ENCODE measurements at regions not wholly inside any gene's neighbourhood (a gene's known extent, or its start where the extent isn't known, plus 50 kb on each side); places are given as distances from the start of the nearest gene placed in this dataset.

DNA sequence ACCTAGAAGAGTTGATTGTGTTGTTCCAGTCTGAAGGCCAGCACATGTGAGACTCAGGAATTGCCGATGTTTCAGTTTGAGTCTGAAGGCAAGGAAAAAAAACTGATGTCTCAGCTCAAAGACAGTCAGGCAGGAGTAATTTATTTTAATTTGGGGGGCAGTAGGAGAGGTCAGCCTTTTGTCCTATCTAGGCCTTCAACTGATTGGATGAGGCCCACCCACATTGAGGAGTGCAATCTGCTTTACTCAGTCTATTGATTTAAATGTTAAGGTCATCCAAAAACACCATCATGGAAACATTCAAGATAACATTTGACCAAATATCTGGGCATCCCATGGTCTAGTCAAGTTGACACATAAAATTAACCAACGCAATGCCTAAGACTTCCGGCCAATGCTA, 288.9 kb downstream of the CDK5RAP2 start:
- Mint-ChIP-seq H3K27me3 (ENCODE audit: low read depth) (no peaks in the 10 kb centered on the region), H3K36me3 (ENCODE audit: insufficient read depth in 1 of 3, low read depth in 3 of 3) (peaks cover 0 to 7% (median 0%) of the 10 kb centered on the region in 3 experiments; a peak in 2 of 7 replicates), H3K4me1 (peaks cover 3% of the 10 kb centered on the region in 2 experiments), H3K27ac (no peak overlapping the region), H3K4me3 (no peak overlapping the region), H3K9me3 (no peaks in the 10 kb centered on the region; a peak in 1 of 5 replicates)
- no peaks in the 10 kb centered on the region for H3K79me2 ChIP-seq (ENCODE audit: insufficient read depth, low read length)
- DNase-seq: no peak
- H3T11ph ChIP-seq (ENCODE audit: low read length): no peak overlapping the region
- TF ChIP-seq, protein P1, sequence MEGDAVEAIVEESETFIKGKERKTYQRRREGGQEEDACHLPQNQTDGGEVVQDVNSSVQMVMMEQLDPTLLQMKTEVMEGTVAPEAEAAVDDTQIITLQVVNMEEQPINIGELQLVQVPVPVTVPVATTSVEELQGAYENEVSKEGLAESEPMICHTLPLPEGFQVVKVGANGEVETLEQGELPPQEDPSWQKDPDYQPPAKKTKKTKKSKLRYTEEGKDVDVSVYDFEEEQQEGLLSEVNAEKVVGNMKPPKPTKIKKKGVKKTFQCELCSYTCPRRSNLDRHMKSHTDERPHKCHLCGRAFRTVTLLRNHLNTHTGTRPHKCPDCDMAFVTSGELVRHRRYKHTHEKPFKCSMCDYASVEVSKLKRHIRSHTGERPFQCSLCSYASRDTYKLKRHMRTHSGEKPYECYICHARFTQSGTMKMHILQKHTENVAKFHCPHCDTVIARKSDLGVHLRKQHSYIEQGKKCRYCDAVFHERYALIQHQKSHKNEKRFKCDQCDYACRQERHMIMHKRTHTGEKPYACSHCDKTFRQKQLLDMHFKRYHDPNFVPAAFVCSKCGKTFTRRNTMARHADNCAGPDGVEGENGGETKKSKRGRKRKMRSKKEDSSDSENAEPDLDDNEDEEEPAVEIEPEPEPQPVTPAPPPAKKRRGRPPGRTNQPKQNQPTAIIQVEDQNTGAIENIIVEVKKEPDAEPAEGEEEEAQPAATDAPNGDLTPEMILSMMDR (conservative IDR thresholded peaks at IDR 0.05): no peak
- H3K14ac ChIP-seq (ENCODE audit: insufficient read depth, low read length): no peak overlapping the region
- H3K23ac ChIP-seq (ENCODE audit: insufficient read length, low read depth, low read length): no peak overlapping the region
- H2BK120ac ChIP-seq (ENCODE audit: low read depth, low read length, poor library complexity, severe bottlenecking): no peak overlapping the region
- no peak overlapping the region for H2AK5ac ChIP-seq (ENCODE audit: insufficient read length, low read length)
- no peak overlapping the region for H3K56ac ChIP-seq (ENCODE audit: insufficient read length, low read depth, low read length)
- no peak overlapping the region for H3K18ac ChIP-seq (ENCODE audit: insufficient read length, low read depth, low read length)
- H2BK12ac ChIP-seq (ENCODE audit: insufficient read length, low read depth, low read length): no peak overlapping the region
- H4K20me1 ChIP-seq (ENCODE audit: control insufficient read depth, insufficient read depth, insufficient read length): no peaks in the 10 kb centered on the region
- H3K27me3 ChIP-seq (ENCODE audit: insufficient read depth, low read length): no peaks in the 10 kb centered on the region; the same call in 1 of the 2 replicates
- no peak overlapping the region for H2BK5ac ChIP-seq (ENCODE audit: insufficient read length, low read length)
- H2AFZ ChIP-seq (ENCODE audit: low read length): no peak overlapping the region
- H2BK15ac ChIP-seq (ENCODE audit: low read depth, low read length): no peak overlapping the region
- H4K5ac ChIP-seq (ENCODE audit: insufficient read length, low read depth, low read length): no peak overlapping the region
- no peaks in the 10 kb centered on the region for H3K9me3 ChIP-seq (ENCODE audit: control insufficient read depth, low read depth, low read length)
- H3K4me2 ChIP-seq (ENCODE audit: insufficient read depth, insufficient read length, low read length): no peak overlapping the region
- H4K8ac ChIP-seq (replicated peaks; ENCODE audit: insufficient read length, low read depth, low read length): no peak overlapping the region
- H3K4ac ChIP-seq (ENCODE audit: low read depth, low read length): no peak overlapping the region
- H3K79me1 ChIP-seq (ENCODE audit: insufficient read depth, low read depth, low read length, poor library complexity, severe bottlenecking): no peaks in the 10 kb centered on the region
- H3K23me2 ChIP-seq (ENCODE audit: insufficient read length, low read depth, low read length, poor library complexity, severe bottlenecking): no peaks in the 10 kb centered on the region
- no peaks in the 10 kb centered on the region for H3K4me1 ChIP-seq (ENCODE audit: insufficient read depth, low read length)
- no peak overlapping the region for H3K9ac ChIP-seq (ENCODE audit: extremely low read depth, insufficient read length, low read length)
- H4K91ac ChIP-seq (ENCODE audit: insufficient read length, low read depth, low read length): no peak overlapping the region
- WGBS (ENCODE audit: extremely low coverage, insufficient read length, low lambda C conversion rate): no CpG with 5 or more reads among the region's 3 CpGs
- H2BK20ac ChIP-seq (ENCODE audit: low read depth, low read length, poor library complexity, severe bottlenecking): no peak overlapping the region
- no peak overlapping the region for H3K27ac ChIP-seq (ENCODE audit: insufficient read length, low read depth, low read length)

Measured in H9 (cell line).